ENCODE measurements at regions not wholly inside any gene's neighbourhood (a gene's known extent, or its start where the extent isn't known, plus 50 kb on each side); places are given as distances from the start of the nearest gene placed in this dataset.

DNA sequence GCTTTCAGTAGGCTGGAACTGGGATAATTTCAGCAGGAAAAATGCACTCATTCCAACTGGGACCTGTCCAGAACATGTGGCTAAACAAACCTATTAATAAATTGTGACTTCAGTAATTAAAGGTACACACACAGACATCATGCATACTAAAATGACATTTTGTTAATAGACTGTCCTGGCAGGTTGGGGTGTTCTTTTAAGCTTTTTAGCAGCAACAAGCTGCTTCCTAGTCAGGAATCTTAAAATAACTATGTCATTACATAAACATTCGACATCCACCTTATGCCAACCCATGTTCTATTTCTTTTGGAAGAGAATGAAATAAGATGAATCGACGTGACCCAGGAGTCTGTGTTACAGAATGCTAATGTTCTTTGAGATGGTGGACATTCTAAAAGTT lies 435.7 kb downstream of the TXNL1 start:
- H3K27ac ChIP-seq = peak overlapping the region in 4 of 12 donors; percentile 11 to 44 (median 34)
- no peak overlapping the region for H3K4me3 ChIP-seq
- peak in 1 of 5 donors; percentile 22 for DNase-seq
- intact Hi-C loops (cut with DNase I) = loop anchor here in 1 of 10 donors (5.0 to 10.0 kb wide), 2 partner anchors 40 to 242 kb away; no protein-coding TSS in a partner anchor
- peaks cover 0 to 47% (median 26%) of the 10 kb centered on the region in 12 donors for H3K4me1 ChIP-seq
- ATAC-seq = peak; percentile 55 to 79 (median 74)
- no peak for TF ChIP-seq POLR2A (IDR thresholded peaks at IDR 0.05)
- TF ChIP-seq CTCF (IDR thresholded peaks at IDR 0.05) = no peak
- peaks cover 0 to 25% (median 8%) of the 10 kb centered on the region in 12 donors for H3K9me3 ChIP-seq
- 20 to 39% (median 27%) methylated on average over 3 of the region's 3 CpGs for WGBS, 4 donors
- no peaks in the 10 kb centered on the region for H3K27me3 ChIP-seq
- H3K36me3 ChIP-seq = no peaks in the 10 kb centered on the region

DNA sequence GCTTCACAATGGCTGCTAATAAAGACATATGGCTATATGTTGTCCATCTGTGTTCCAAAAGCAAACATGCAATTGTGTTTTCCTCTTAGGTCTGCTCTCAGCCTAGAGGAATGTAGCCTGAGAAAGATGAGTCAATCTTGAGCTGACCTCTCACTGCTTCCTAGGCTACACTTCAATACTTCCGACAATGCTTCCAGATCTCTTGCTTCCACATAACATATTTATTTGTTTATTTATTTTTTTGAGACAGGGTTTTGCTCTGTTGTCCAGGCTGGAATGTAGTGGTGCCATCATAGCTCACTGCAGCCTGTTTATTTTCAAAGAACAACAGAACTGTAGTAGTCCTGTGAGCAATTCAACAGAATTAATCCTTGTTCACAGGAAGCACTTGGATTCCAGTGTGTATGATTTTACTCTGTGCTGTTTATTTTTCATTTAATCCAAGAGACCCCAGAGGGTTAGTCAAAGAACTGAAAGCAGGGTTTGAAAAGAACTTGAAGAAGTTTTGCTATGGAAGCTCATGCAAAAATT lies 437.9 kb downstream of the TXNL1 start:
- intact Hi-C loops (cut with DNase I) = loop anchor here in 1 of 10 donors (5.0 to 10.0 kb wide), 2 partner anchors 38 to 244 kb away; no protein-coding TSS in a partner anchor
- WGBS, 4 donors = 56 to 68% (median 61%) methylated on average over 1 of the region's 1 CpG
- H3K9me3 ChIP-seq = peaks cover 0 to 24% (median 8%) of the 10 kb centered on the region in 12 donors
- peaks cover 0 to 55% (median 26%) of the 10 kb centered on the region in 12 donors for H3K4me1 ChIP-seq
- DNase-seq (no peak), ATAC-seq (peak in 2 of 4 donors; percentile 36 to 56)
- no peaks in the 10 kb centered on the region for H3K27me3 ChIP-seq
- H3K36me3 ChIP-seq = no peaks in the 10 kb centered on the region
- H3K4me3 ChIP-seq = no peak overlapping the region
- peak overlapping the region; percentile 8 to 80 (median 58) for H3K27ac ChIP-seq
- TF ChIP-seq POLR2A (IDR thresholded peaks at IDR 0.05) (no peak), CTCF (IDR thresholded peaks at IDR 0.05) (no peak)

DNA sequence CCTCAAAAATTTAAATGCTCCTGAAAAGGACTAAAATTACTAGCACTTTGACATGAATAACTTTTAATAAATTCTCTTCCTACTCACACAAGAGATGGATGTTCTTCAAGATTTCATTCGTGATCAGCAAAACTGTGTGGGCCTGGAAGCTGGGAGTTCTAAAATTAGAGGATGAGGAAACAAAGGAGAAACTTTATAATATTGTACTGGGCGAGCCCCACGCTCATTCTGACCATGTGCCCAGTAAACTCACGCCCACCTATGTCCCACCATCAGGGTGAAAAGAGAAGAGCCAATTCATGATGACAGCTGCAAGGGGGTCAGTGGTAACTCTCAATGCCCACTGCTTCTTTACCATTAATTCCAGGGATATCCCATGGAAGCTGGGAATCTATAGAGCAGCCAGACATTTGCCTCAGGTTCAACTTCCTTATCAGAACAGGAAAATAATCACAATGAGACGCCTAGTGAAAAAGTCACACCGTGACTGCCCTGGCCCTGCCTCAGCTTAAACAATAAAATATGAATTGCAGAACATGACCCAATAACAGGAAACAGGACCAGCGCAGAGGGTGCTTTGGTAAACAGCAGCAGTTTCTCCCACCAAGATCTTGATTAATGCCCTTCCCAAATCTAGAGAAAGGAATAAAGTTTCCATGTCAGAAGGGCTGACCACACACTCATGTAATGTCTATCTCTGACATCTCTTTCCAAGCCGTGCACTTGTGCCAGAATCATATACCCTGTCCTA lies 438.6 kb downstream of the TXNL1 start:
- 49 to 58% (median 51%) methylated on average over 8 of the region's 8 CpGs for WGBS, 4 donors
- peaks cover 0 to 55% (median 26%) of the 10 kb centered on the region in 12 donors for H3K4me1 ChIP-seq
- DNase-seq = peak in 2 of 5 donors; percentile 22 to 25
- ATAC-seq = peak; percentile 27 to 75 (median 48)
- H3K9me3 ChIP-seq = peaks cover 0 to 17% (median 7%) of the 10 kb centered on the region in 12 donors
- no peak for TF ChIP-seq CTCF (IDR thresholded peaks at IDR 0.05)
- TF ChIP-seq POLR2A (IDR thresholded peaks at IDR 0.05) = no peak
- intact Hi-C loops (cut with DNase I) = loop anchor here in 2 of 10 donors (5.0 to 10.0 kb wide), 3 partner anchors 37 to 245 kb away; no protein-coding TSS in a partner anchor
- H3K27ac ChIP-seq = peak overlapping the region; percentile 8 to 80 (median 58)
- no peaks in the 10 kb centered on the region for H3K27me3 ChIP-seq
- H3K36me3 ChIP-seq = no peaks in the 10 kb centered on the region
- no peak overlapping the region for H3K4me3 ChIP-seq

GRCh38 chr18:56197241-56197859 lies 441.0 kb downstream of the TXNL1 start:
- H3K4me3 ChIP-seq = no peak overlapping the region
- TF ChIP-seq POLR2A (IDR thresholded peaks at IDR 0.05) = no peak
- no peak for TF ChIP-seq CTCF (IDR thresholded peaks at IDR 0.05)
- H3K27me3 ChIP-seq = no peaks in the 10 kb centered on the region
- DNase-seq (no peak), ATAC-seq (no peak)
- WGBS, 4 donors = 78 to 82% (median 80%) methylated on average over 6 of the region's 6 CpGs
- H3K36me3 ChIP-seq = no peaks in the 10 kb centered on the region
- peak overlapping the region in 2 of 12 donors; percentile 79 to 80 for H3K27ac ChIP-seq
- no peaks in the 10 kb centered on the region for H3K9me3 ChIP-seq
- peaks cover 0 to 48% (median 21%) of the 10 kb centered on the region in 12 donors for H3K4me1 ChIP-seq
- intact Hi-C loops (cut with DNase I) = loop anchor here in 1 of 10 donors (10.0 kb wide), 1 partner anchor 57 kb away; no protein-coding TSS in a partner anchor
